ENCODE measurements at regions not wholly inside any gene's neighbourhood (a gene's known extent, or its start where the extent isn't known, plus 50 kb on each side); places are given as distances from the start of the nearest gene placed in this dataset.

- TF ChIP-seq CTCF (IDR thresholded peaks at IDR 0.05) (no peak), POLR2A (IDR thresholded peaks at IDR 0.05) (no peak)
These were observed 1127.8 kb downstream of the TUSC7 start for GRCh38 chr3:117837391-117837790.
